HG03354 (cell line): ENCODE measurements at regions not wholly inside any gene's neighbourhood (a gene's known extent, or its start where the extent isn't known, plus 50 kb on each side); places are given as distances from the start of the nearest gene placed in this dataset.
"Not testable (repeated sequence)": the region's sequence is repeated elsewhere in the genome, so short reads cannot be mapped to it uniquely, and the experiment has no call there.

Experiments
- ATAC-seq: cut with Tn5 transposase; IDR thresholded peaks from one replicate; pipeline ENCODE4 v1.9.1; 2021; ENCODE audit warnings: mild to moderate bottlenecking; ENCODE audit not compliant: unreplicated experiment, poor library complexity, severe bottlenecking

DNA sequence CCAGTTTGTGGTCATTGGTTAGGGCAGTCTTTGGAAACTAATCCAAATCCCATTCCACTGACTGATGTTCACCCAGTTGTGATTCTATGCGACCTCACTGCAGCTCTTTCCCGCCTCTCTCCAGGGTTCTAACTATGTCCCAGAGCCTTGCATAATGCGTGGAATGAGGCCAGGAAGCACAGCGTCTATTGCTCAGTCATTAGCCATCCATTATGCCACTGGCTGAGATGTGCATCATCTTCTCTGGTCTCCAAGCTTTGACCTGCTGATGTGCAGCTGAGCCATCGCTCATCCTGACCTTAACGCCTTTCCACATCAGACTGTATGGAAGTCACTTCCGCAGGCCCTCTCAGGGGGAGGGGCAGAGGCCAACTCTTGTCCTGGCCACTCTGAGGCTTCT is 115.4 kb upstream of the VRK1 start:
- no peak for ATAC-seq

DNA sequence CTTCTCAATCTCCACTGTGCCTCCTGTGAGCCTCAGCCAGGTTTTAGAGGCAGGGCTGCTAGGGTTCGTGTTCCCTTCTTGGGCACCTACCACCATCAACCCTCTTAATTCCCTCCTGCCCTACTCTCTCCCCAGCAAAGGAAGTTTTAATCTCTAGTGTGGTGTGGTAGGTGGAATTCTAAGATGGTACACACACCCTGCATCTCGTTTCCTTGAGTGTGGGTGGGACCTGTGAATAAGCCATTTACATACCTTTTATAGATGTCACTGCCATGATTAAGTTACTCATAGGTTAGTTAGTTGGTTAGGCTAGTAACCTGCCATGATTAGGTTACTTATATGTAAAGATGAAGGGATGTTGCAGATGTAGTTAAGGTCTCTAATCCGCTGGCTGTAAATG is 114.8 kb upstream of the VRK1 start:
- no peak for ATAC-seq

DNA sequence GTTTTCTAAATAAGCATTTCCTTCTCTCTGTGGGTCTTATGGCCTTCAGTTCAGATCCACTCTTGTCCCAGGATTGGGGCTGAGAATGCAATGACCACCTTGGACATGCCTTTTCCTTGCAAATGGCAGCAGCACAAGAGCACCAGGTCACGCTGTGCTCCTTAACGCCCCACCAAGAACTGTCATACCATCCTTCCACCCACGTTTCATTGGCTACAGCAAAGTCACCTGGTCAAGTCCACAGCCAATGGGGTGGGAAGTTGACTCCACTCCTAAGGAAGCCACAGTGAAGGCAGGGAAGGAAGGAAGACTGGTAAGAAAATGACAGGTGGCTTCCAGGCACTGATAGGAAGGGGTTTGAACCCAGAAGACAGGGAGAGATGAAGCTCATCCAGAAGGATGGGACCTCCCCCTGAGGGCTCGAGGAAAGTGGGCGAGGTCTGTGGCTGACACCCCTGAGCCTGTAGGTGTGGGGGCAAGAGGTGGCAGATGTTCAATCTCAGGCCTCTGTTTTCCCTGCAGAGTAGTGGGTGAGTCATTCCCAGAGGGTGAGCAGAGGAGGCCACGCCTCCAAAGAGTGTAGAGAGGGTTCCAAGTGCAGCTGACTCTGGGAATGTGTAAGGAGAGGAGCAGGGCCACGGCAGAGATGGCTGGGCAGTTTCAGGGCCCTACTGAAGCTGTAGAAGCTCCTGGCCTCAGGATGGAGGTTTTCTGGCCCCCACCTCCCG is 113.5 kb upstream of the VRK1 start:
- ATAC-seq: no peak

DNA sequence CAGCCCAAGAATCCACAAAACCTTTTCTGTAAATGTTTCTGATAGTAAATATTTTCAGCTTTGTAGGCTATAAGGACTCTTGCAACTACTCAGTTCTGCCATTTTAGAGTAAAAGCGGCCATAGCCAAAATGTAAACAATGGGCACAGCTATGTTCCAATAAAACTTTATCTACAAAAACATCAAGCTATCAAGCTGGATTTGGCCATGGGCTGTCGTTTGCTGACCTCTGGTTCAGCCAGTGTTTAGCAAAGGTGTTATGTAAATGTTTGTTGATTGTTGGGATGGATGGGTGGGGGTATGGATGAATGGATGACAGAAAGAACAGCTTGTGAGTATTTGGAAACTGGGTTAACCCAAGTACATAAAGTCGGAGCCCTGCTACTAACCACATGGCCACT is 111.1 kb upstream of the VRK1 start:
- ATAC-seq: no peak

DNA sequence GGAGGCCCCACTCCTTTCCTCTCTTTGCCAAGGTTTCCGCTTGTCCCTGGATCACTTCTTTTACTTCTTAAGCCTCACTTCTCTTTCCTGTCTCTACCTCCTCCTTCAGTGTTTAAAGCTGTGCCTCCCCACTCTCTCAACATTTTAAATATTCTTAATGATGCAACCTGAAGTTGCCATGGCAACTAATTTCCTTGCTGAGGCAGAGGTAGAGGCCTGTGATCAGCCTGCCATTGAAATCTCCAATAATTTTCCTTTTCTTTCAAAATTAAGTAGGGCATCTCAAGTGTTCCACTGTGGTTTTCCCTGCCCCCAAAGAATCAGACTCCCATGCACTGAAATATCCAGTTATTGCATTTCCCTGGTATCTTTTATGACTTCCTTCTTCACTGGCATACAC is 108.6 kb upstream of the VRK1 start:
- no peak for ATAC-seq

DNA sequence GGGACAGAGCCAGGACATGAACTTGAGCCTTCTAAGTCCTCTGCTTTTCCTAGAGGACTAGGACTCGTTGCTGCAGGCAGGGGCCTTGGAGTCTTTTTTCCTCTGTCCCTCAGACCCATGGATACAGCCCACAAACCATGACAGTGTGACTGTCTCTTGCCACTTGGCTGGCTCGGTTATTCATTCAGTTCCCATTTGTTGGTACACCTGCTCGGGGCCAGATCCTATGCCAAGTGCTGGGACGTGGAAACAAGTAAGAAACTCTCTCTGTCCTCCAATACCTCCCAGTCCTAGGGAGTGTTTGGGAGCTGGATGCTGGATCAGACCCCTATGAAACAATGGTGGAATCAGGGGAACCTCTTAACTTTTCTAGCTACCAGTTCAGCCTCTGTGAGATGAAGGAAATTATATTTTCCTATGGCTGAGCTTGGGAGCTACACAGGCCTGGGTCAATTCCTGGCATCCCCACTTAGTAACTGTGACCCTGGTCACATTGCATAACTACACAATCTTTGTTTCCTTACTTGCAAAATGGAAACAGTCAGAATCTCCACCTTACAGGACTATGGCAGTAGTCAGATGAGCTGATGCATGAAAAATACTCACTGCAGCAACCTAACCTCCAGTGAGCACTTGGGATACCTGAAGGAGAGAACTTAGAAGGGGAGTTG is 106.3 kb upstream of the VRK1 start:
- ATAC-seq: no peak

DNA sequence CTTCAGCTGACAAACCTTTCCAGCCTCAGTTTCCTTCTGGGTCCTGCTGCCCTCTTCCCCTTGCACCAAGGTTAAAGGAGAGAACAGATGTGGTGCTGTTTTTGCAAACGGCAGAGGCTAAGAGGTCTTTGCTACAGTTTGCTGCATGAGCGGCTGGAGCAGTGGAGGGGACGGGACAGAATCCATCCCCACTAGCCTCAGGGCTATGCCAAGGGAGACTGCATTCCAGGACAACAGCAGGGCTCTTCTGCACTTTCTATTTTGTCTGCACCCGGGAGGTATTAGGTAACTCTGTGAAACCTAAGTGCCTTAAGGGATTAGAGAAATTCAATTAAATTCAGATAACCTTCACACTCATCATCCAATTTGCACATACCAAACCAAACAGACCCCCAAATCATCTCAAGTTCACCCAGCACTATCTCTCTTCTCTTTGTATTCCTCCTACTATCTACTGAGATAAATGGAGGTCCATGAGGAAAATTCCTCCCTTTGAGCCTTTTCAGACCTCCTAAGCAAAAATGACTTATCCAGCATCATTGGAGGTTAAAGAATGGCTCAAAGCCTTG is 103.8 kb upstream of the VRK1 start:
- ATAC-seq: no peak

DNA sequence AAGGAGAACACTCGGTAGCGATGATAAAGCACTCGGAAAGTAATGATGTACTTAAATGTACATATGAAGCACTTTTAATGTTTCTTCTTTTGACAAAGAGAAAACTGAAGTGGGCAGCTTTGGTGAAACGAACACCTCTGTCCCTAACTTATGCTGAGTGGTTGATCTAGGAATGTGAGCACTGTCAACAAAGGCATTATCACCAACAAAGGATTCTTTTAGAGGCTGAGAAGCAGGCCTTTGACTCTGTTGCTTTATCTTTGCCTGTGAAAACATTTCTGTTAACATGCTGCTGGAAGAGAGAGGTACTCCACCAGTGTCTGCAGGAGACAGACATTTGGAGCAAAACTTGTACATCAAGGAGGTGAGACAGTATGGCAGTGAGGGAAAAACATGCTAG is 103.2 kb upstream of the VRK1 start:
- no peak for ATAC-seq

DNA sequence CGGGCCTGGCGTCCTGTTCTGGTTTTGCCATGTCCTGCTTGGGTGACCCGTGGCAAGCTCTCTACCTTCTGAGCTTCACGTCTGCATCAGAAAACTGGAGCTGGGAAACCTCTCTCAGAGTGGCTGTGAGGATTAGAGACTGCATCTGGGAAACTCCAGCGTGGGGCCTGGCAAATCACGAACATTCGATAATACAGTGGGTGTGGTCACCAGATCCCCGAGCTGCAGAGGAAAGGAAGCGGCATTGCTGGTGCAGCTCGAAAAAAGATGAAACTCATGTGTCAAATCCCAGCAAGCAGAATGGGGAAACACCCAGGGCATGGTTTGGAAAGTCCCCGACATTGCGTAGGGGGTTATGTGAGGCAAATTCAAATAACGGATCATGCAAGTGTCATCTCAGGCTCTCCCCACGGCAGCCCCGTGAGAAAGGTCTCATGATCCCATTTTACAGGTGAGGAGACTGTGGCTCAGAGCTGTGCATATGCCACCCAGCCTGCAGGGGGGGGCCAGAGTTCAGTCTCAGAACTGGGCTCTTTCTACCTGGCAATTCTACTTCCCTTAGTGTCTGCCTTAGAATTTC is 98.1 kb upstream of the VRK1 start:
- ATAC-seq: no peak

DNA sequence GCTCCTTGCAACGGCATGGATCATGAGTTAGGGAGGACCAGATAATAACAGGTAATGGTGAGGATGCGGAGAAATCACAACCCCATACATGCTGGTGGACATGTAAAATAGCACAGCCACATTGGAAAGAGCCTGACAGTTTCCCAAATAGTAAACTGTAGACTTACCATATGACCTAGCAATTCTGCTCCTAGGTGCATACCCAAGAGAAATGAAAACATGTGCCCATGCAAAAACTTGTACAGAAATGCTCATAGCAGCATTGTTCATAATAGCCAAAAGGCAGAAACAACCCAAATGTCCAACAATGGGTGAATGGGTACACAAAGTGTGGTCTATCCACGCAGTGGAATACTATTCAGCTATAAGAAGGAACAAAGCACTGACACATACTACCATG is 97.5 kb upstream of the VRK1 start:
- no peak for ATAC-seq

DNA sequence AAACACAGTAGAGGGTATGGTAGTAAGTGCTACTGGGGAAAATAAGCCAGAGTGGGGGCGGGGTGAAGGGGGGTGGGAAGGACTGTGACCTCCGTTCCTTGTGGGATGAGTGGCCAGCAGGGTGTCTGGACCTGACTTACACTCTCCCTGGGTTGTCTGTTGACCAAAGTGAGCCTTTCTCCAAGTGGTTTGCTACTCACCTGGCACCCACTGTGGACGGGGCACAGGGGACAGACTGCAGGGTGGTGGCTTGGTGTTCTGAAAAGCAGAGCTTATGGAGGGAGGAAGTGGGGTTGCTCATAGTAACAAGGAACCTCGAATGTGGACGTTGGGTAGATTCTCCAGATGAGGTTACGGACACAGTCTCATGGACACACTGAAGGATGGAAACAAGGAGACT is 94.4 kb upstream of the VRK1 start:
- ATAC-seq: no peak

DNA sequence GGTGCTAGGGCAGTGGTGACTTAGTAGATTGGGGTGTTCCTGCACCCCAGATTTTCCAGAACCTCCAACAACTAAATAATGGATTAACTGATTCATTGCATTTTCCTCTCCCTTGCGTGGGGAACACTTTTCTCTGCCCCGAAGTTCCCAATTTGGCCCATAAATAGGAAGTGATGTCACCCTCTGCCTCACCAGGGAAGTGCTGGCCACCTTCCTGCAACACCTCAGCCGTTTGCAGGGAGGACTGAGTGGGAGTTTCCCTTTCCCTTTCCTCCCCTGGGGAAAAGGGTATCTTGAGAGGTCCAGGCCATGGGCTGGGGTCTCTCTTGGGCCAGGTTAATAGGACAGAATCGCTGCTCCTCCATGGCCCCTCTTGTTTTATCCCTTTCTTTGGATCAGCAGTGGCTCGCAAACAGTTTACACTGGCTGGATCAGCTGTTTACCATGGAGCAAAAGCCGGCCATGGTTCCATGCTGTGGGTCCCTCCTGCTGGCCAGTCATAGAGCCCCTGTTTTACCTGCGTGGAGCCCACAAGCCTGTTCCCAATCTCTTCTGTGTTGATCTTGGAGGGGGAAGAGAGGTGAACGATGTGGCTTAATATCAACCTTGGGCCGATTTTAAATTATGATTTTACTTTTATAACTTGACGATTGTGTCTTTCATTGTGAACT is 91.6 kb upstream of the VRK1 start:
- ATAC-seq: no peak

DNA sequence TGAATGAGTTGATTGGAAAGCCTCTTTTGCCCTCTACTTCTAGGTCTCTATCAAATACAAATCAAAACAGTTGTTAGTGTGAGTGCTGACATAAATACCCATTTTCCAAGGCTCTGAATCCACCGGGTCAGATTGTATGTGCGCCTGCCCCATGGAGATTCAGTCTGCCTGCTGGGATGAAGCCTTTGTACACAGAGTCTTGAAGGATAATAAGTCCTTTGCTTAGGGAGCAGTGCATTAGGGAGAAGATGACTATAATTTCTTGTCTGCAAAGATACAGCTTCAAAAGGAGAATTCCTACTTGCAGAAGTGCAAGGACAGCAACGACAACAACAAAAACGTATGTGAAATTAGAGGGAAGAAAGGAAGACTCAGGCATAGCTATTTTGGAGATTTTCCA is 90.3 kb upstream of the VRK1 start:
- ATAC-seq: no peak

DNA sequence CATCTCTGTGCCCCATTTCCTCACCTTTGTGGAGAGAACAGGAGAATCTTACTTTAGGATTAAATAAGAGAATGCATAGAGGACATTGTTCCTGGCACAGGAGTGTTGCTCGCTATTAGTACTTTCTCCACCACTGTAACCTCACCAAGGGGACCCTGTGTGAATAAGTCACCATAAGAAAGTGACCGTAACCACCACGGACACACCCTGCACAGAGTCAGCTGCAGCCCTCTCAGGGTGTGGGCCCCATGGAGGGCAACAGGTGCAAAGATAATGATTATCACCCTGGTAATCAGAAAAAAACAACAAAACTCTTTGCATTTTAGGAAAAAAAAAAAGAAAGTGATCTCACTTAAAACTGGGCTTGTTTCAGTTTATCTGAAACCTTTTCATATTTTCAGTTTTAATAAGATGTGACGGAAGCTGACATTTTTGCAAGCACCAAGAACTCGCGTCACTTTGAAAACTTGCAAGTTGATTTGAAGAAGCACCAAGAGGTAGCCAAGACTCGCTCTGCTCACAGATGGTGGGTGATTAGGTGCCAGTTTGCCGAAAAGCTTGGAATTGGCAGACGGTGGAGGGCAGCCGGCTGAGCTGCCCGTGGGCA is 87.0 kb upstream of the VRK1 start:
- ATAC-seq: no peak

DNA sequence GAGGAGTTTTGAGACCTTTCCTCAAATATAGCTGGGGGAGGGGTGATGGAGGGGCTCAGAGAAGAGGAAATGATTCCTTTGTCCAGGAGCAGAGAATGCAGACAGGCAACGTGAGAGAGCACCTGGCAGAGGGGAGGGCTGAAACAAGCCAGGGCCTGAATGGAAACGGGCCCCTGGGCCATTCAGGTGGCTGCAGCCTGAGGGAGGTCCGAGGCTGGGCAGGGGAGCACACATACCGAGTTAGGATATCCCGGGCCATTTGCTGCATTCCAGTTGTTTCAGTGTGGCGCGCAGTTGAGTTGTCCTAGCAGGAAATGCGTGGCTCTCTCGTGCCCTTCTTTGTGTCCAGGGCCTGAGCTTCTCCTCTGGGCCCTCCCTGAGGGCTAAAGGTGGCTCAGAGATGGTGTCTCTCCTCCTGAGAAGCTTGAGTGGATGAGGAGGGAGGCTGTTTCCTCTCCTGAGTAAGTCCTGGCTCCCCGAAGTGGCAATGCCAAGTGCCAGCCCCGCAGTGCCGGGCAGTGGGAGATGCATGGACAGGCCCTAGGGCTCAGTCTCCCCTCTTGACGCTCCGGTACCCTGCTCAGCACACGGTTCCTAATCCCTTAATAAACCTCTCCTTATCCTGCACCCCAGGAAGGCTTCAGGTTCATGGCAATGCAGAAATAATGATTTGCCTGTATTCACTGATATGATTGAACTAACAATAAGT is 85.5 kb upstream of the VRK1 start:
- ATAC-seq: no peak

DNA sequence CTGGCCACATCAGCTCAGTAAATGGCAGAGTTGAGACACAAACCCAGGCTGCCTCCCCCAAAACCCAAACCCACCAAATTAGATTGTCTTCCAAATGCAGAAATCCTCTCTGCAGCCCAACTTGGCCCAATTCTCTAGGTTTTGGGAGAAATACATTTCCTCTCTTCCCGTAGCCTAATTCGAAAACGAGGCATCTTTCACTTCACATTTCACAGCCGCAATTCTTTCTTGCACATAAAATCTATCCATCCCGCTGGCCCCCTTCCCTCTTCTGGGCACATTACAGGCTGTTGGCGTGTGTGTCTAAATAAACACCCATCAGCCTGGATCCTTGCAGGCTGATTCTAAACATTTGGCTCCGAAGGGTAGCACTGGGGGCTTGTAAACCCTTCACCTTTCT is 83.8 kb upstream of the VRK1 start:
- ATAC-seq: no peak

DNA sequence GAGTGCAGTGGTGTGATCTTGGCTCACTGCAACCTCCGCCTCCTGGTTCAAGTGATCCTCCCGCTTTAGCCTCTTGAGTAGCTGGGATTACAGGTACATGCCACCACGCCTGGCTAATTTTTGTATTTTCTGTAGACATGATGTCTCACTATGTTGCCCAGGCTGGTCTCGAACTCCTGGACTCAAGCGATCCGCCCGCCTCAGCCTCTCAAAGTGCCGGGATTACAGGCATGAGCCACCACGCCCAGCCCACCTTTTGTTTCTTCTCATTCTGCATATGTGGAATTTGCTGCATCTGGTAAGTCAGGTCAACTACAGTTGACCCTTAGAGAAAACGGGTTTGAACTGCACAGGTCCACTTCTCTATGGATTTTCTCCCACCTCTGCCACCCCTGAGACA is 82.6 kb upstream of the VRK1 start:
- ATAC-seq: not testable (repeated sequence)

DNA sequence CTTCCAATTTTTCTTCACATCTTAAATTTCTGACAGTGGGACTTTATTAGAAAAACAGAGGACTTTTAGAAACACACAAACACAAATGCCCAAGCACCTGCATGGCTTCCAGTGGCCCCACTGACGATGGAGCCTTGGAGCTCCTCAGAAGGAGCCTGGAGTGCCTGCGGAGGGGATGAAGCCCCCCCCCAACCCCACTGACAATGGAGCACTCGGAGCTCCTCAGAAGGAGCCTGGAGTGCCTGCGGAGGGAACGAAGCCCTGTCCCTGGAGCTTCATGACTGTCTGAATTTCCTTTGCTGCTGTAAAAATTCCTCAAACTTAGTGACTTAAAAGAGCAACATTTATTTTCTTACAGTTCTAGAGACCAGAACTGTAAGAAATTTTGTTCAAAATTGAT is 80.1 kb upstream of the VRK1 start:
- no peak for ATAC-seq

DNA sequence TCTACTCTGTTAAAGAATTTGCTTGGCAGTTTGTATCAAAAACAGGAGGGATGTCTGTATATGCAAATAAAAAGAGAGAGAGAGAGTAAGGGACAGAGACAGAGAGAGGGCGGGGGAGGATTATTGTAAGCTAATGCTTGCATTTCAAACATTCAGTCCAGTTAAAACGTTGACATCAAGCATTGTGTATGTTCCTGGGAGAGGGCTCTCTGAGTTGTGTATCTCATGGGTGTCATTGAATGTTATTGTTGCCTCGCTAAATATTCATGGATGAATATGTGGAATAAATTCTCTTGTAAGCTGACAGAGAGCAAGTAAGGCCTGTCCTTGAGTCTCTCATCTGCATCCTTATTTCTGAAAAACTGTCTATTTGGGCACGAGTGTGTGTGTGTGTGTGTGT is 78.8 kb upstream of the VRK1 start:
- no peak for ATAC-seq

DNA sequence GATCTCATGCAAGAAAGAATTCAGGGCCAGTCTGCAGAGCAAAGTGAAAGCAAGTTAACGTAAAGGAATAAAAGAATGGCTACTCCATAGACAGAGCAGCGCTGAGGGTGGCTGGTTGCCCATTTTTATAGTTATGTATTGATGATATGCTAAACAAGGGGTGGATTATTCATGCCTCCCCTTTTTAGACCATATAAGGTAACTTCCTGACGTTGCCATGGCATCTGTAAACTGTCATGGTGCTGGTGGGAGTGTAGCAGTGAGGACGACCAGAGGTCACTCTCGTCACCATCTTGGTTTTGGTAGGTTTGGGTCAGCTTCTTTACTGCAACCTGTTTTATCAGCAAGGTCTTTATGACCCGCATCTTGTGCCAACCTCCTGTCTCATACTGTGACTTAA is 76.5 kb upstream of the VRK1 start:
- not testable (repeated sequence) for ATAC-seq
